BLaER1 (cell line): ENCODE measurements at regions not wholly inside any gene's neighbourhood (a gene's known extent, or its start where the extent isn't known, plus 50 kb on each side); places are given as distances from the start of the nearest gene placed in this dataset.

ENCODE experiments used
- H3K27ac ChIP-seq: shearing (Covaris generic); formaldehyde crosslinking; 2 replicates; pipeline ENCODE4 v1.8.1; 2022
- H3K27me3 ChIP-seq: shearing (Covaris generic); formaldehyde crosslinking; 2 replicates; pipeline ENCODE4 v1.8.1; 2022
- H3K36me3 ChIP-seq: shearing (Covaris generic); formaldehyde crosslinking; 2 replicates; pipeline ENCODE4 v1.8.1; 2022
- H3K4me1 ChIP-seq: shearing (Covaris generic); formaldehyde crosslinking; 2 replicates; pipeline ENCODE4 v1.8.1; 2022
- H3K4me2 ChIP-seq: shearing (Covaris generic); formaldehyde crosslinking; 2 replicates; pipeline ENCODE4 v1.8.1; 2022
- H3K4me3 ChIP-seq: shearing (Covaris generic); formaldehyde crosslinking; 2 replicates; pipeline ENCODE4 v1.8.1; 2022
- H3K9ac ChIP-seq: shearing (Covaris generic); formaldehyde crosslinking; 2 replicates; pipeline ENCODE4 v1.8.1; 2022
- H3K9me3 ChIP-seq: shearing (Covaris generic); formaldehyde crosslinking; 2 replicates; pipeline ENCODE4 v1.8.1; 2022
- H4K20me1 ChIP-seq: shearing (Covaris generic); formaldehyde crosslinking; 2 replicates; pipeline ENCODE4 v1.8.1; 2022
- Cebpa-rat ChIP-seq: shearing (Covaris generic); IDR thresholded peaks from 2 replicates; pipeline ENCODE4 v1.8.1; 2022

DNA sequence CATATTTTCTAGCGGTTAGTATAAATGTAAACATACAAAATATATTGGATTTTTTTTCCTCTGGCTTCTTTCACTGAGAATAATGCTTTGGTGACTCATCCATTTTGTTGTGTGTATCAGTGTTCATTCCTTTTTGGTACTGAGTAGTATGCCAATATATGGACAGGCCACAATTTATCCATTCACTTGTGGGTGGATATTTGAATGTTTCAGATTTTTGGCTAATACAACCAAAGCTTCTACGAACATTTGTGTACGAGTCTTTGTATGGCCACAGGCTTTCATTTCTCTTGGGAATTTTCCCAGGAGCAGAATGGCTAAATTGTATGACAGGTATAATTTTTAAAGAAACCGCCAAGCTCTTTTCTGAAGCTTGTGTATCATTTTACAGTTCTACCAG lies 677.5 kb downstream of the HDGFL1 start:
- no peaks in the 10 kb centered on the region for H3K9me3 ChIP-seq
- no peak for TF ChIP-seq Cebpa-rat
- no peak overlapping the region for H3K4me3 ChIP-seq
- no peak overlapping the region for H3K27ac ChIP-seq
- no peak overlapping the region for H3K9ac ChIP-seq
- H3K4me2 ChIP-seq = no peak overlapping the region
- no peaks in the 10 kb centered on the region for H3K27me3 ChIP-seq
- H3K36me3 ChIP-seq = no peaks in the 10 kb centered on the region
- no peaks in the 10 kb centered on the region for H4K20me1 ChIP-seq
- no peaks in the 10 kb centered on the region for H3K4me1 ChIP-seq

DNA sequence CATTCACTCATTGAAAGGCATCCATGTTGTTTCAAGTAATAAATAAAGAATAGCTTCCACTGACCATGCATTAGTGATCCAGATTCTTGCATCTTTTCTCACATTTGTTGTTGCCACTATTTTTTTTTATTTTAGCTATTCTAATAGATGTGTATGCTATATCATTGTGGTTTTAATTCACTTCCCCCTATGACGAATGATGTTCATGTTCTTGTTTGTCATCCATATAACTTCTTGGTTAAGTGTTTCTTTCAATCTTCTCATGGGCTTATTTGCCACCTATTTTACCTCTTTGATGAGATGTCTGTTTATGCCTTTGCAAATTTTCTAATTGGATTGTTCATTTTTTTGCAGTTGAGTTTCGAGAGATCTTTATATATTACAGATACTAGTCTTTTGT lies 681.2 kb downstream of the HDGFL1 start:
- no peak overlapping the region for H3K9ac ChIP-seq
- no peaks in the 10 kb centered on the region for H4K20me1 ChIP-seq
- H3K4me1 ChIP-seq = no peaks in the 10 kb centered on the region
- H3K27ac ChIP-seq = no peak overlapping the region
- no peaks in the 10 kb centered on the region for H3K27me3 ChIP-seq
- no peak overlapping the region for H3K4me2 ChIP-seq
- no peak overlapping the region for H3K4me3 ChIP-seq
- TF ChIP-seq Cebpa-rat = no peak
- H3K36me3 ChIP-seq = no peaks in the 10 kb centered on the region
- H3K9me3 ChIP-seq = no peaks in the 10 kb centered on the region

- H3K4me2 ChIP-seq = no peak overlapping the region
- H3K4me1 ChIP-seq = no peaks in the 10 kb centered on the region
- no peak overlapping the region for H3K9ac ChIP-seq
- no peak overlapping the region for H3K4me3 ChIP-seq
- TF ChIP-seq Cebpa-rat = no peak
- H3K27ac ChIP-seq = no peak overlapping the region
- H3K36me3 ChIP-seq = no peaks in the 10 kb centered on the region
- no peaks in the 10 kb centered on the region for H3K27me3 ChIP-seq
- no peaks in the 10 kb centered on the region for H4K20me1 ChIP-seq
- H3K9me3 ChIP-seq = peaks cover 4% of the 10 kb centered on the region; the same call in 1 of the 2 replicates
These were observed 693.5 kb downstream of the HDGFL1 start for GRCh38 chr6:23262864-23263263.

DNA sequence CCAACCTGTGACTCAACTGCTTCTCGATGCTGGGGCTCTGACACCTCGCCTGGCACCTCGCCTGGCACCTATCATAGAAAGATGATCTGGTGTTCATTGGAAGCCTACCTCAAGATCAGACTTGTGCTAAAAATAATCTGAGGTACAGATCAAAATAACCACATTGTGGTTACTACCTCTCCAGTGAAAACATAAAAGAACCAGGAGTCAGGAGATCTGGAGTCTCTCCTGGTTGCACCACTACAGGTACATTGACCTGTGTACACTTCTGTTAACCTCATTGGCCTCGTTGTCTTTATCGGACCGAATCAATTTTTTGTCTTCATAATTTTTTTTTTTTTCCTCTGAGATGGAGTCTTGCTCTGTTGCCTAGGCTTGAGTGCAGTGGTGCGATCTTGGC lies 695.9 kb downstream of the HDGFL1 start:
- Histone ChIP-seq H3K27ac (no peak overlapping the region), H4K20me1 (no peaks in the 10 kb centered on the region), H3K27me3 (no peaks in the 10 kb centered on the region), H3K4me2 (no peak overlapping the region), H3K9ac (no peak overlapping the region), H3K36me3 (no peaks in the 10 kb centered on the region), H3K4me1 (no peaks in the 10 kb centered on the region), H3K9me3 (no peaks in the 10 kb centered on the region), H3K4me3 (no peak overlapping the region)
- TF ChIP-seq Cebpa-rat = no peak

- H3K4me3 ChIP-seq = no peak overlapping the region
- H3K27me3 ChIP-seq = no peaks in the 10 kb centered on the region
- H3K9ac ChIP-seq = no peak overlapping the region
- no peaks in the 10 kb centered on the region for H3K36me3 ChIP-seq
- no peak for TF ChIP-seq Cebpa-rat
- no peaks in the 10 kb centered on the region for H4K20me1 ChIP-seq
- no peaks in the 10 kb centered on the region for H3K9me3 ChIP-seq
- no peak overlapping the region for H3K27ac ChIP-seq
- no peaks in the 10 kb centered on the region for H3K4me1 ChIP-seq
- H3K4me2 ChIP-seq = no peak overlapping the region
These were observed 697.2 kb downstream of the HDGFL1 start for GRCh38 chr6:23266536-23266935.

DNA sequence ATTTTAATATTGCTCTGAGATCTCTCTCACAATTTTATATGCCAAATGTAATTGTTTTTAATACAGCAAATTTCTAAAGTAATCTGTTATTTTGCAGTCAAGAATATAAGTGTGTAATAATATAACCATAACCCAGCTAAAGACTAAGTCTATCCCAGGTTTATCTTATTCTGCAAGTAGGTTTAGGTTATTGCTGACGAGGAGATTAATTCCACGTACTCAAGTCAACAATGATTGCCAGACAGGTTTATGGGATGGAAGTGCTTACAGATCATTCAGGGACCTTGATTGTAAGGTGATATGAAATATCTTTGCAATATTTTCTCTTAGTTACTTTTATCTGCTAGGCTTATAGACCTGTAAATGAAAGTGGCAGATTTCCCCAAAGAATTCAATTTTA lies 698.3 kb downstream of the HDGFL1 start:
- no peaks in the 10 kb centered on the region for H3K36me3 ChIP-seq
- TF ChIP-seq Cebpa-rat = no peak
- H3K27me3 ChIP-seq = no peaks in the 10 kb centered on the region
- no peaks in the 10 kb centered on the region for H3K4me1 ChIP-seq
- H3K4me2 ChIP-seq = no peak overlapping the region
- H3K9me3 ChIP-seq = no peaks in the 10 kb centered on the region
- H3K9ac ChIP-seq = no peak overlapping the region
- no peak overlapping the region for H3K27ac ChIP-seq
- H4K20me1 ChIP-seq = no peaks in the 10 kb centered on the region
- no peak overlapping the region for H3K4me3 ChIP-seq

GRCh38 chr6:23268348-23268747 lies 699.0 kb downstream of the HDGFL1 start:
- Histone ChIP-seq H3K9me3 (no peaks in the 10 kb centered on the region), H3K27me3 (no peaks in the 10 kb centered on the region), H3K4me1 (no peaks in the 10 kb centered on the region), H3K4me3 (no peak overlapping the region), H4K20me1 (no peaks in the 10 kb centered on the region), H3K36me3 (no peaks in the 10 kb centered on the region), H3K27ac (no peak overlapping the region), H3K4me2 (no peak overlapping the region), H3K9ac (no peak overlapping the region)
- TF ChIP-seq Cebpa-rat = no peak

DNA sequence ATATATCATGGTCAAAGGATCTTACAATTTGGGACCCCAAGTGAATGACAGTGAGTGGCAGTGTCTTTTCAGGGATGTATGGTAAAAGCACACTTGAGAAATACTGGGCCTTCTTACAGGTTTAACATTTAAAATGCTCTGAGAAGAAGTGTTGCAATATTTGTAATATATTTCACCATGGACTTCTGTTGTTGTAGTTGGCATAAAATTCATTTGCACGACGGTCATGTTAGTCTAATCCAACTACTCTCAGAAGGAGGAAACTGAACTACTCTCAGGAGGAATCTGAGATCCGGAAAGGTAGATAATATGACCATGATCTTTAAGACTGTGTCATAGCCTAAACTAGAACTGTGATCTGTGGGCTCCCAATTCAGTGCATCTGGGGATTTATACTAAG lies 700.1 kb downstream of the HDGFL1 start:
- H3K4me3 ChIP-seq = no peak overlapping the region
- TF ChIP-seq Cebpa-rat = no peak
- H3K36me3 ChIP-seq = no peaks in the 10 kb centered on the region
- no peaks in the 10 kb centered on the region for H3K4me1 ChIP-seq
- H4K20me1 ChIP-seq = no peaks in the 10 kb centered on the region
- no peak overlapping the region for H3K4me2 ChIP-seq
- H3K27ac ChIP-seq = no peak overlapping the region
- no peak overlapping the region for H3K9ac ChIP-seq
- H3K9me3 ChIP-seq = no peaks in the 10 kb centered on the region
- H3K27me3 ChIP-seq = no peaks in the 10 kb centered on the region

DNA sequence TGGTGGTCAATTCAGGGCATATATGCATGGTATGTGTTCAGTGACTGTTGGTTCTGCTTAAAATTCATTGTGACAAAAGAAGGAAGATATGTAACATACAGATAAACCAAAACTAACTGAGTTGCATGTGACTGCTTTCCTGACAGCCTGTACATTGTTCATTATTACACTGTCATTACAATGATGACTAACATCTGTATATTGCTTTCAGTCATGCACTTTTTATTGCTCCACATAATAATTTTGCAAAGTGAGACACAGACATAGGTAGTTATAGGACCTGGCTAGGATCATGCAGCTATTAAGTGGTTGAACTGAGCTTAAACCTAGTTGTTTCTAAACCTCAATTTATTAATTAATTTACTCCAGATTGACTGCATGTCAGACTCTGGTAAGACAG lies 703.2 kb downstream of the HDGFL1 start:
- H3K27me3 ChIP-seq = no peaks in the 10 kb centered on the region
- no peaks in the 10 kb centered on the region for H3K36me3 ChIP-seq
- no peak overlapping the region for H3K4me2 ChIP-seq
- no peak for TF ChIP-seq Cebpa-rat
- H3K27ac ChIP-seq = no peak overlapping the region
- H3K9me3 ChIP-seq = no peaks in the 10 kb centered on the region
- no peaks in the 10 kb centered on the region for H4K20me1 ChIP-seq
- no peak overlapping the region for H3K4me3 ChIP-seq
- no peaks in the 10 kb centered on the region for H3K4me1 ChIP-seq
- no peak overlapping the region for H3K9ac ChIP-seq

- H4K20me1 ChIP-seq = no peaks in the 10 kb centered on the region
- no peak for TF ChIP-seq Cebpa-rat
- no peaks in the 10 kb centered on the region for H3K4me1 ChIP-seq
- H3K27ac ChIP-seq = no peak overlapping the region
- no peak overlapping the region for H3K4me2 ChIP-seq
- no peak overlapping the region for H3K9ac ChIP-seq
- no peaks in the 10 kb centered on the region for H3K36me3 ChIP-seq
- H3K27me3 ChIP-seq = no peaks in the 10 kb centered on the region
- no peaks in the 10 kb centered on the region for H3K9me3 ChIP-seq
- no peak overlapping the region for H3K4me3 ChIP-seq
These were observed 708.3 kb downstream of the HDGFL1 start for GRCh38 chr6:23277521-23278179.

DNA sequence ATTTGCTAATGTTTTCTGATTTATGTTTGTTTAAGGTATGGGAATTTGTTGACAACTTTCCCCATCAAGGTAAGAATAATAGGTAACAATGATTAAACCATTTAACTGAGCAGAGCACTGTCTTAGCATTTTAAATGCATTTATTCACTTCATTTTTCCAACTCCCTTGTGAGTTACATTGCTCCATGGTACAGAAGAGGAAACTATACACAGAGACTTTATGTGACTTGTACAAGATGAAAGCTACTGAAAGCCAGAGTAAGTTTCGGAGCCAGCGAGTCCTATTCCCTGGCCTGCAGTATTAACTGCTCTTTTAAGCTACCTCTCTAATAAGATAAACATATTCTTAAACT lies 708.8 kb downstream of the HDGFL1 start:
- Histone ChIP-seq H3K9me3 (no peaks in the 10 kb centered on the region), H3K4me1 (no peaks in the 10 kb centered on the region), H3K9ac (no peak overlapping the region), H3K36me3 (no peaks in the 10 kb centered on the region), H3K4me2 (no peak overlapping the region), H4K20me1 (no peaks in the 10 kb centered on the region), H3K27ac (no peak overlapping the region), H3K27me3 (no peaks in the 10 kb centered on the region), H3K4me3 (no peak overlapping the region)
- TF ChIP-seq Cebpa-rat = no peak
